Astrocyte of the spinal cord (primary cell): ENCODE measurements at regions not wholly inside any gene's neighbourhood (a gene's known extent, or its start where the extent isn't known, plus 50 kb on each side); places are given as distances from the start of the nearest gene placed in this dataset.

Experiments used
- DNase-seq: peaks from one replicate; pipeline ENCODE4 v3.0.0; 2011; ENCODE audit warnings: low read depth, low spot score
- H3K4me3 ChIP-seq: 2 replicates; pipeline ENCODE4 v1.5.1; 2011; ENCODE audit warnings: low read depth, mild to moderate bottlenecking, low read length, moderate library complexity
- CTCF ChIP-seq: IDR thresholded peaks from 2 replicates; pipeline ENCODE4 v1.5.1; 2012; ENCODE audit warnings: low read depth, mild to moderate bottlenecking, low read length, inconsistent platforms
- in situ Hi-C: cut with HindIII; loops from 2 replicates; pipeline ENCODE4 v1.10.0; 2017; ENCODE audit warnings: low sequenced_read_pairs

GRCh38 chr14:82759656-82760055 lies 1226.0 kb upstream of the SEL1L start:
- DNase-seq, result no peak
- in situ Hi-C loops, result no loop called here
- no peak overlapping the region for H3K4me3 ChIP-seq
- no peak for TF ChIP-seq CTCF

- H3K4me3 ChIP-seq, result no peak overlapping the region
- DNase-seq, result no peak
- TF ChIP-seq CTCF, result no peak
- in situ Hi-C loops, result no loop called here
Observed at GRCh38 chr14:82766123-82766522, 1232.5 kb upstream of the SEL1L start.

- in situ Hi-C loops, result no loop called here
- no peak for DNase-seq
- no peak for TF ChIP-seq CTCF
- H3K4me3 ChIP-seq, result no peak overlapping the region
Observed at GRCh38 chr14:82766996-82767395, 1233.3 kb upstream of the SEL1L start.

GRCh38 chr14:82776958-82777357 lies 1243.3 kb upstream of the SEL1L start:
- no peak for DNase-seq
- in situ Hi-C loops, result no loop called here
- no peak for TF ChIP-seq CTCF

GRCh38 chr14:82778008-82778590 lies 1244.4 kb upstream of the SEL1L start:
- in situ Hi-C loops, result no loop called here
- H3K4me3 ChIP-seq, result no peak overlapping the region
- DNase-seq, result no peak
- TF ChIP-seq CTCF, result no peak

More at GRCh38 chr14:82776958-82777357, 1243.3 kb upstream of the SEL1L start:
- H3K4me3 ChIP-seq, result no peak overlapping the region

- no peak for DNase-seq
- in situ Hi-C loops, result no loop called here
- H3K4me3 ChIP-seq, result no peak overlapping the region
- TF ChIP-seq CTCF, result no peak
Observed at GRCh38 chr14:82778601-82779000, 1244.9 kb upstream of the SEL1L start.

- no peak for DNase-seq
- no peak overlapping the region for H3K4me3 ChIP-seq
- TF ChIP-seq CTCF, result no peak
- in situ Hi-C loops, result no loop called here
Observed at GRCh38 chr14:82779301-82779700, 1245.6 kb upstream of the SEL1L start.
